GM12872 (cell line): ENCODE measurements at regions not wholly inside any gene's neighbourhood (a gene's known extent, or its start where the extent isn't known, plus 50 kb on each side); places are given as distances from the start of the nearest gene placed in this dataset.

Experiments
- CTCF ChIP-seq: IDR thresholded peaks from 3 replicates; pipeline ENCODE4 v1.5.1; 2011; ENCODE audit warnings: low read depth, mild to moderate bottlenecking, low read length, moderate library complexity; ENCODE audit not compliant: insufficient read depth

- peak; percentile 80 for TF ChIP-seq CTCF
Measured at GRCh38 chr12:4107436-4107878, 166.1 kb upstream of the CCND2 start.

- TF ChIP-seq CTCF = no peak
Measured at GRCh38 chr12:4106621-4107020, 166.9 kb upstream of the CCND2 start.

- no peak for TF ChIP-seq CTCF
Measured at GRCh38 chr12:4104722-4105244, 168.8 kb upstream of the CCND2 start.

DNA sequence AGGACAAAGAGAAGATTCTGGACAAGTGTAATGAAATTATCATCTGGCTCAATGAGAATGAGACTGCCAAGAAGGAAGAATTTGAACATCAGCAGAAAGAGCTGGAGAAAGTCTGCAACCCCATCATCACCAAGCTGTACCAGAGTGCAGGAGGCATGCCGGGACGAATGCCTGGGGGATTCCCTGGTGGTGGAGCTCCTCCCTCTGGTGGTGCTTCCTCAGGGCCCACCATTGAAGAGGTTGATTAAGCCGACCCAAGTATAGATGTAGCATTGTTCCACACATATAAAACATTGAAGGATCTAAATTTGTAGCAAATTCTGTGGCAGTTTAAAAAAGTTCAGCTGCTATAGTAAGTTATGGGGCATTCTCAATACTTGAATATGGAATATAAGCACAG, 174.3 kb upstream of the CCND2 start:
- no peak for TF ChIP-seq CTCF

- TF ChIP-seq CTCF = no peak
Measured at GRCh38 chr12:4091016-4091743, 182.4 kb upstream of the CCND2 start.

GRCh38 chr12:4089956-4090355, 183.6 kb upstream of the CCND2 start:
- no peak for TF ChIP-seq CTCF

- TF ChIP-seq CTCF = no peak
Measured at GRCh38 chr12:4089121-4089606, 184.4 kb upstream of the CCND2 start.
